HG03159 (cell line): ENCODE measurements at regions not wholly inside any gene's neighbourhood (a gene's known extent, or its start where the extent isn't known, plus 50 kb on each side); places are given as distances from the start of the nearest gene placed in this dataset.

Experiments used
- ATAC-seq: cut with Tn5 transposase; IDR thresholded peaks from one replicate; pipeline ENCODE4 v1.9.1; 2021; ENCODE audit warnings: mild to moderate bottlenecking, moderate library complexity; ENCODE audit not compliant: unreplicated experiment

DNA sequence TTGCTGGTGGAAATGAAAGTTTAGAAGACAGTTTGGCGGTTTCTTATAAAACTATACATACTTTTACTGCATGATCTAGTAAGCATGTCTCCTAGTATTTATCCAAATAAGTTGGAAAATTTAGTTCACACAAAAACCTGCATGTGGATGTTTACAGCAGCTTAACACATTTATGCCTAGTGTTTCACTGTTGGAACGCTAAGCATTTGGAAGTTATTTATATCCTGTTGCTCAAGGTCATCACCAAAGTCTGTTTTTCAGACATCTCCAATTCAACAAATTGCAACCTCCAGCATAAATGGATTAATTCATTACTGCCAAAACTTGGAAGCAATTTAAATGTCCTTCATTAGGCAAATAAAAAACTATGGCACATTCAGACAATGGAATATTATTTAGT is 461.8 kb downstream of the SUCLA2 start:
- ATAC-seq, result no peak

GRCh38 chr13:47523771-47524170 is 477.3 kb downstream of the SUCLA2 start:
- no peak for ATAC-seq

DNA sequence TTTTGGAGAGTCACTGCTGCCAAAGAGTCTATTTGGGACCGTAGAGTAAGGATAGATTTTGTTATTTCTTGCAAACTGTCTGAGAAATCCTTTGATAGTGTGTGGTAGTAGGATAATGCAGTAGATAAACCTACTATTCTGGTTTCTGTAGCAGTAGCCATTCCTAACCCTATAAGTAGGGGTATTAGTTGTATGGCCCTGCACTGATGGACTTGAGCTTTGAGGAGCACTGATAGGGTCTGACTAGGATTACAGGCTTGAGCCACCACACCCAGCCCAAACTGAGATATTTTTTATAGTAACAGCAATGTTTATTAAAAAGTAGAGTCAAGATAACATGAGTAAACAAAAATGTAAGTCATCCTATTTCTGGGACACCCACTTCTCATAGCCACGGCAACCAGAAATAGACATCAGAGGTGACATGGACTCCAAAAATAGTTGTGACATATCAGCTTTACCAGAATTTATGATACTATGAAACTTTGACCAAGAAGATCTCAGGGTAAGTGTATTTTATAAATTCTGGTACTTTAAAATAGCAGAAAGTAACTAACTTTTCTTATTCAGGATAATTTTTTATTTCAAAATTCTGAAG is 479.1 kb downstream of the SUCLA2 start:
- no peak for ATAC-seq

- no peak for ATAC-seq
Measured at GRCh38 chr13:47519626-47520025, 481.4 kb downstream of the SUCLA2 start.

DNA sequence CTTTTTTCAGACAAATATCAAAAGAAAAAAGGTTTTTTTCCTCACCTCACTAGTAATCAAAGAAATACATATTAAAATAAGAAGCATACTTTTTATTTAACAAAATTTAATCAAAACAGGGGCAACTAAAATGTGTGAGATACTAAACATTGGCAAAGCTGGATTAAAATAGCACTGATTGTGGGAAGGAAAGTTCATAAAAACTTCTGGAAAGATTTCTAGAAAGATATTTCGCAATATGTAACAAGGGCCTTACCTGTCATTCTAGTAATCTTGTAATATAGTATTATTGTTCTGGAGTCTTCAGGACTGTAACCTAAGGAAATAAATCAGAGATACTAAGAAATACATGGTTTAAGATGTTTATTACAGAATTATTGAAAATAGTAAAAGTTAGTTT is 482.5 kb downstream of the SUCLA2 start:
- ATAC-seq, result no peak

DNA sequence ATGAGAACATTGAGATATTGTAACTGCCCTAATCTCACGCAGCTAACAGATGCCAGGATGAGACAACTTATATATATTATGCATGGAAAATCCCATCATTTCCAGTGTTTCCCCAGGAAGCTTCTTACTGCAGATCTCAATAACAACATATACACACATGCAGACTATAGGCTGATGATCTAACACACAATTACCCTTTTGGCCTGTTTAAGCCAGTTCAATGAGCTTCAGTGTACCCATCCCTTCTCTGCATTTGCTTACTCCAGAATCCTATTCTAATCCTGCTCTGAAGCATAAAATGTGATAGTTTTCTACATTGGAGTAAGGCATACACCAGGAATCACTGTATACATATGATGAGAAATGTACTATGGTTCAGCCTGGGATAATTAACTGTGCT is 489.4 kb downstream of the SUCLA2 start:
- ATAC-seq, result no peak

DNA sequence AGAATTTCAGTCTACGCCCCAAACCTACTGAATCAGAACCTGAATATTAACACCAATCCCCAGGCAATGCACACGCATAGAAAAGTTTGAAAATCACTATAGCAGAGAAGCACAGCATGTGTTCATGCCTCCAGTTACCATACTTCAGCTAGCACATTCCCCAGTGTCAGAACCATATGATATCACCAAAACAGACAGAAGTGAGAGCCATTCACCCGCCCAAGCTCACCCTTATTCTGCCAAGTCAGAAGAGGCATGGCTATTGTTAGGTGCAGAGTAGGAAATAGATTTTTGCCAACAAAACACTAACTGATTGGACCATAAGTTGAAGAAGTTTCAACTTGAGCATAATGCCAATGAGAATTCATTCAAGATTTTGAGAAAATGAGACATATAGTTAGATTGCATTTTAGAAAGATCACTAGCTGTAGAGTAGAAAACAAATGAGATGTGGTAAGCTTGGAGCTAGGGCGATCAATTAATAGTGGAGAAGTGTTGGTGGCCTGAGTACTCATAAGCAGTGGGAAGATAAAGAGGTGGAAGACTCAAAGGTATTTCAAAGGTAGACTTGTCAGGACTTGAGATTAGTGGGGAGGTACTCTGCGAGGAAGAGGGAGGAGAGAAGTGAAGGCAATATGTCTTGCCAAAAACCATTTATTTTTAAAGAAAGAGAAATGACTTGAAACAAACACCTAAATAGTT is 492.4 kb downstream of the SUCLA2 start:
- no peak for ATAC-seq

DNA sequence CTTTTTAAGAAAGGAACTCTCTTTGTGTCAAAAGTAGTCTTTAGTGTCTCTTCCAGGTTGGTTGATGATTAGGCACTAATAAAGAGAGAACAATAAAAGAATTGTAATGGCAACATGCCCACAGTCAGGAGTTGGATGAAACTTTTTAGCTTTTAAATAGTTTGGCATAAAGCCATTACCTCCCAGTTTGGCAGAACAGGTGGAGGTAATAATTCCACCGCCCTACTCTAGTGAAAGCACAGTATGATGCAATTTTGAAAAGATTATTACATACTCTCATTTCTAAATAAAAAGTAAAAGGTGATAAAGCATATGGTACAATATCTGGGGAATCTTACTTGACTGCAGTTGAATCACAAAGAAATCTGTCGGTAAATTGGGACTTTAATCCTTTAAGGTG is 497.6 kb downstream of the SUCLA2 start:
- ATAC-seq, result no peak

DNA sequence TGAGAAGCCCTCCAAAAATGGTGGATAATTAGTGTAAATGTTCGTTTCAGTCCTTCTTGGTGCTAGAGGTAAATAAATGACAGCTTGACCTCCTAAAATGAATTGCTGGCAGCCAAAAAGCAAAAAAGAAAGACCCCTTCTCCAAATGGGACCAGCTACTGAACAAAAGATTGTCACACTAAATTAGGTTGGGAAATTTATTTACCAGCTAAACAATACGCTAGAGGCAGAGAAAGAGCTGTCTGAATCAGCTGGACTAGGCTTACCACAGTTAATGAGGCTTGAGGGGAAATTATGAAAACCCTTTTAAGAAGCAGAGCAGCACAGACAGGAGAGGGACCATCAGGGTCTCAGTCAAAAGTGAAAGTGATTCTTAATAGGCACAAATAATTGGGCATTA is 498.9 kb downstream of the SUCLA2 start:
- ATAC-seq, result no peak

GRCh38 chr13:47499358-47500150 is 501.5 kb downstream of the SUCLA2 start:
- no peak for ATAC-seq

- no peak for ATAC-seq
Measured at GRCh38 chr13:47484548-47484947, 516.5 kb downstream of the SUCLA2 start.

DNA sequence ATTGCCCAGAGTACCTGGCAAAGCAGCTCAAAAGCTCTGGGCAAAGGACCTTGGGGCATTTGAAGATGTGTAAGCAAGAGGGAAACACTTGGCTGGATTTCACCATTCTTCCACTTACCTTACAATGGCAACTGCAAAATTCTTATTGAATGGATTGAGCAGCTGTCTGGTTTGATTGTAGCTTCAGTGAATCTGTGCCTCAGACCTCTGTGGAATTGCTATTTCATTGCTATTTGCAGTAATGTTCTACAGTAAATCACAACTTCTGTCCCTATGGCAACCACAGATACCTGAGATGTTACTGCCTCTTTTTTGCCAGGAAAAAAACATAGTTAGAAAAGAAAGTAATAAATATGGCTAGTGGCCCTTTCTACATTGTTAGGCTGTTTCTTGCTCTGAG is 519.5 kb downstream of the SUCLA2 start:
- ATAC-seq, result no peak

DNA sequence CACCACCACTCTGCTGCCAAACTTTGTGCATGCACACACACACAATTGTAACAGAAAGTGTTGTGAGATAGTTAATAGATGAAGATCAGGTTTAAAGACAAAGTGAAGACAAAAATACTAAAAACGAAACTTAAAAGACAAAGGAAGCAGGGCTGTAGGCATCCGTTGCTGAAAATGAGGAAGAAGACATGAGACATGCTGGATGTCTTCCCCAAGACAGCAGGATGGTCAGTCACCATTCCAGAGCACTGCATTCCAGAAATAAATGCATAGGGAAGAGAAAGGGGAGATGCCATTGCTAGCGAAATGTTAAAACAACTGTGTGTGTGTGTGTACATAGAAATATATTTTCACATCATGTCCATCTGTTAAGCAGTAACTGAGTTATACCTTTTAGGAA is 520.1 kb downstream of the SUCLA2 start:
- ATAC-seq, result no peak

DNA sequence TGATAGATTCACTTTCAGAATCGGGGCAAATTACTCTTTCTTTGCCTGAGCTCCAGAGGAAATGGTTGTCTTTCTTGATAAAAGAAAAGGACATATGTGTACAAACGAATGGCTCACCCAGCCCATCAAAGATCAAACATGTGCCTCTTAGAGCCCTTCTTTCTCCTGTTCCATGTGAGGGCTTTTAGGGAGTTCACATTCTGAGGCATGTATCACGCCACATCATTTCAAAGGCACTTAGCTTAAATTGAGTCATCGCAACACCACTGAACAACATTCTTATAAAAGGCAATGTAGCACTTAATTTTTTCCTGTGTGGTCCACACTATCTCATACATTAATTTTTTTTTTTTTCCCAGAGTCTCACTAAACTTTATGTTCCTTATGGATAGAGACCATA is 521.0 kb downstream of the SUCLA2 start:
- no peak for ATAC-seq

- ATAC-seq, result no peak
Measured at GRCh38 chr13:47478985-47479384, 522.1 kb downstream of the SUCLA2 start.

DNA sequence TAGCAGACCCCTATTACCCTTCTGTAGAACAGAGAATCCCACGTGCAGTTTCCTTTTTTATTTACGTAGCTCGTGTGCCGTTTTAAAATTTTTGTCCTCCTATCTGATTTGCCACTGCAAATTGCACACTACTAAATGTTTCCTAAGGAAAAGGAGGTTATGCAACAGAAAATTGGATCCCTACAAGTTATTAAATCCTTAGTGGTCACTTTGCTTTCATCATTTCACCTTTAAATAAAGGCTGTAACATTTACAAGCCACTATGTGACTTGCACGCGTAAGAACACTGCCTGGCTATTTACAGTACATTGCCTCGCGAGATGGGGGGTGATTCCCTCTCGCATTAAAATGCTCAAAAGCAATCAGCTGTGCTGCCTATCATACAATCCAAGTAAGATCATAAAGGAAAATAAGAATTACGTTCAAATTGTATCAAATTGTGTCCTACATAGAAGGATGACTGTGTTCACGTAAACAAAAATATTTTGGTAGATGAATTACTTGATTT is 525.6 kb downstream of the SUCLA2 start:
- ATAC-seq, result no peak

GRCh38 chr13:47474839-47475238 is 526.2 kb downstream of the SUCLA2 start:
- no peak for ATAC-seq

DNA sequence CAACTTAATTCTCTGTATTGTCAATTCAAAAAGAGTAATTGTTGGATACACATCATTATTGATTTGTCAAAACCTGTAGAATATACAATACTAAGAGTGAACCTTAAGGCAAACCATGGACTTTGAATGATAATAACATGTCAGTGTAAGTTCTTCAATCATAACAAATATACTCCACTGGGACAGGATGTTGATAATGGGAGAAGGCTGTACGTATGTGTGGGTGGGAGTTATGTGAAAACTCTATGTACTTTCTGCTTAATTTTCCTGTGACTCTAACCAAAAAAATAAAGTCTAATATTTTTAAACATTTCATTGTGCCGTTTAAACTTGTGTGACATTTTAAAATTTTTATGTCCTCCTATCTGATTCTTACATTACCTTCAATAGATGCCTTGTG is 526.7 kb downstream of the SUCLA2 start:
- no peak for ATAC-seq

GRCh38 chr13:47472516-47472915 is 528.6 kb downstream of the SUCLA2 start:
- no peak for ATAC-seq

- no peak for ATAC-seq
Measured at GRCh38 chr13:47463726-47464125, 537.3 kb downstream of the SUCLA2 start.

DNA sequence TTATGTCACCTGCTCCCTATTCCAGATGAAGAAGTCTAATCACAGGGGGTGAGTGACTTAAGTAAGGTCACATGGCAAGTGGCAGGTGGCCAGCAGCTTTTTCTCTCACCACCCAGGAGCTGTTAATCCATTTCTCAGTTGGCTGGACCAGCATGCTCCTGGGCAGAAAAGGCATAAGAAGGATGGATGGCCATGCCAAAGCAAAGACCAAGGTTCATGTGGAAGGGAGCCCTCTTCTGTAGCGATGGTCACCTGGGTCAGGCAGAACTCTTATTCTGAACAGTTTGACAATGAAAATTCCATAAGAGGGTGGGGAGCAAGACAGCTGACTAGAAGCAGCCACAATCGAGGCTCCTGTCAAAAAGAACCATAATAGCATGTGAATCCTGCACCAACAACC is 538.1 kb downstream of the SUCLA2 start:
- ATAC-seq, result no peak

DNA sequence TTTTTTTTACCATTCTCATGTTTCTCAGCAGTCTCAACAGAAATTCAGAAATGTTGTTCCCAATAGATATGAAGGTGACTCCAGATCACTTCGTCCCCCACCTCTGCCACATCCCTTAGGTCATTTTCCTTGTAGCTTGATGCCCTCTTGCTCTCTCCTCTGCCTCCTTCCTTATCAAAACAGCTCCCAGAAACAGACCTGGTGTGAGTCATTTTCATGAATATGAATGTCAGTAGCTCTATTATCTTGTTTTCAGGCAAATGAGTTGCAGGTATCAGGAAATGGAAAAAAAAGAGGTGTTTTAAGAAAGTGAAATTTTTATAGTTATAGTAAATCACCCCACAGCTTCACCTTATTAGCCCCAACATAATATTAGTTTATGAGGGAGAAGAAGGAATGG is 539.3 kb downstream of the SUCLA2 start:
- no peak for ATAC-seq
